MM.1S (cell line): ENCODE measurements at regions not wholly inside any gene's neighbourhood (a gene's known extent, or its start where the extent isn't known, plus 50 kb on each side); places are given as distances from the start of the nearest gene placed in this dataset.

Experiments used
- EZH2 ChIP-seq: fragments of 300-600 bp; sonication (generic); optimal IDR thresholded peaks from 2 replicates; pipeline ENCODE3; 2017; ENCODE audit warnings: low read depth, mild to moderate bottlenecking, antibody characterized with exemption, low read length, mixed read lengths
- EZH2phosphoT487 ChIP-seq: fragments of 300-600 bp; sonication (generic); IDR thresholded peaks from 2 replicates; pipeline ENCODE4 v1.6.1; 2018; ENCODE audit warnings: antibody characterized with exemption, low read length
- TF ChIP-seq, protein P1 (sequence below): fragments of 300-600 bp; sonication (generic); IDR thresholded peaks from 2 replicates; pipeline ENCODE4 v1.5.1; 2016; ENCODE audit warnings: antibody characterized with exemption, low read length, mixed read lengths

DNA sequence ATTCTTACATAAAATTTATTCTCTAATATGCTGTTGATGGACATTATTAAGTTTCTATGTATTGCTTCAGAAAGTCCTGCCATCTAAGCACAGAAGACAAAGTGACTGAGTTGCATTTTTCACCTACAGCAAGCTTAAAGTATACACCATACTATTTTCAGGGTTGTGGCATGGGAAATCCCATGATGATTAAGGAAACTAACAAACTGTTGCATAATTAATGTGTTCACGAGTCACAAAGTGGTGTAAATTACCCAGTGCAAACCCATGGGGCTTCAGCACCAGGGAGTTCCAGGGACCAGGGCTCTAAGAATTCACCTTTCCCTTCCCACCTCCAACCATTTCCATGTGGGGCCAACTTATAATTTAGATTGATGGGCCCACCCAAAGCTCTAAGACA is 81.9 kb upstream of the NR5A2 start:
- TF ChIP-seq EZH2phosphoT487 = no peak
- TF ChIP-seq, protein P1, sequence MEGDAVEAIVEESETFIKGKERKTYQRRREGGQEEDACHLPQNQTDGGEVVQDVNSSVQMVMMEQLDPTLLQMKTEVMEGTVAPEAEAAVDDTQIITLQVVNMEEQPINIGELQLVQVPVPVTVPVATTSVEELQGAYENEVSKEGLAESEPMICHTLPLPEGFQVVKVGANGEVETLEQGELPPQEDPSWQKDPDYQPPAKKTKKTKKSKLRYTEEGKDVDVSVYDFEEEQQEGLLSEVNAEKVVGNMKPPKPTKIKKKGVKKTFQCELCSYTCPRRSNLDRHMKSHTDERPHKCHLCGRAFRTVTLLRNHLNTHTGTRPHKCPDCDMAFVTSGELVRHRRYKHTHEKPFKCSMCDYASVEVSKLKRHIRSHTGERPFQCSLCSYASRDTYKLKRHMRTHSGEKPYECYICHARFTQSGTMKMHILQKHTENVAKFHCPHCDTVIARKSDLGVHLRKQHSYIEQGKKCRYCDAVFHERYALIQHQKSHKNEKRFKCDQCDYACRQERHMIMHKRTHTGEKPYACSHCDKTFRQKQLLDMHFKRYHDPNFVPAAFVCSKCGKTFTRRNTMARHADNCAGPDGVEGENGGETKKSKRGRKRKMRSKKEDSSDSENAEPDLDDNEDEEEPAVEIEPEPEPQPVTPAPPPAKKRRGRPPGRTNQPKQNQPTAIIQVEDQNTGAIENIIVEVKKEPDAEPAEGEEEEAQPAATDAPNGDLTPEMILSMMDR = no peak
- no peak for TF ChIP-seq EZH2
